ENCODE measurements at regions not wholly inside any gene's neighbourhood (a gene's known extent, or its start where the extent isn't known, plus 50 kb on each side); places are given as distances from the start of the nearest gene placed in this dataset.

- intact Hi-C loops (cut with DNase I; ENCODE audit: low total_unique reads) (no loop called here), in situ Hi-C loops (cut with MboI; ENCODE audit: low pct_ligation_motif_present in 1 of 4, low pct_unique_long_range_greater_than_20kb in 1 of 4, low sequenced_read_pairs in 3 of 4) (no loop called here)
- H3K36me3 ChIP-seq, result no peaks in the 10 kb centered on the region
- no peak overlapping the region for H3K4me3 ChIP-seq
- H3K4me1 ChIP-seq, result no peaks in the 10 kb centered on the region
- H3K9me3 ChIP-seq, result no peaks in the 10 kb centered on the region
- no peak overlapping the region for H3K27ac ChIP-seq
- no peaks in the 10 kb centered on the region for H3K27me3 ChIP-seq
- DNase-seq, result no peak
- TF ChIP-seq EP300 (IDR thresholded peaks at IDR 0.05; ENCODE audit: low read depth), result no peak
- TF ChIP-seq, protein P1, sequence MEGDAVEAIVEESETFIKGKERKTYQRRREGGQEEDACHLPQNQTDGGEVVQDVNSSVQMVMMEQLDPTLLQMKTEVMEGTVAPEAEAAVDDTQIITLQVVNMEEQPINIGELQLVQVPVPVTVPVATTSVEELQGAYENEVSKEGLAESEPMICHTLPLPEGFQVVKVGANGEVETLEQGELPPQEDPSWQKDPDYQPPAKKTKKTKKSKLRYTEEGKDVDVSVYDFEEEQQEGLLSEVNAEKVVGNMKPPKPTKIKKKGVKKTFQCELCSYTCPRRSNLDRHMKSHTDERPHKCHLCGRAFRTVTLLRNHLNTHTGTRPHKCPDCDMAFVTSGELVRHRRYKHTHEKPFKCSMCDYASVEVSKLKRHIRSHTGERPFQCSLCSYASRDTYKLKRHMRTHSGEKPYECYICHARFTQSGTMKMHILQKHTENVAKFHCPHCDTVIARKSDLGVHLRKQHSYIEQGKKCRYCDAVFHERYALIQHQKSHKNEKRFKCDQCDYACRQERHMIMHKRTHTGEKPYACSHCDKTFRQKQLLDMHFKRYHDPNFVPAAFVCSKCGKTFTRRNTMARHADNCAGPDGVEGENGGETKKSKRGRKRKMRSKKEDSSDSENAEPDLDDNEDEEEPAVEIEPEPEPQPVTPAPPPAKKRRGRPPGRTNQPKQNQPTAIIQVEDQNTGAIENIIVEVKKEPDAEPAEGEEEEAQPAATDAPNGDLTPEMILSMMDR (IDR thresholded peaks at IDR 0.05), result no peak
- no peak for TF ChIP-seq POLR2AphosphoS5 (IDR thresholded peaks at IDR 0.05)
- no peak for TF ChIP-seq POLR2A (IDR thresholded peaks at IDR 0.05)
Measured at GRCh38 chr5:89350684-89351083, 467.7 kb upstream of the MEF2C start.

DNA sequence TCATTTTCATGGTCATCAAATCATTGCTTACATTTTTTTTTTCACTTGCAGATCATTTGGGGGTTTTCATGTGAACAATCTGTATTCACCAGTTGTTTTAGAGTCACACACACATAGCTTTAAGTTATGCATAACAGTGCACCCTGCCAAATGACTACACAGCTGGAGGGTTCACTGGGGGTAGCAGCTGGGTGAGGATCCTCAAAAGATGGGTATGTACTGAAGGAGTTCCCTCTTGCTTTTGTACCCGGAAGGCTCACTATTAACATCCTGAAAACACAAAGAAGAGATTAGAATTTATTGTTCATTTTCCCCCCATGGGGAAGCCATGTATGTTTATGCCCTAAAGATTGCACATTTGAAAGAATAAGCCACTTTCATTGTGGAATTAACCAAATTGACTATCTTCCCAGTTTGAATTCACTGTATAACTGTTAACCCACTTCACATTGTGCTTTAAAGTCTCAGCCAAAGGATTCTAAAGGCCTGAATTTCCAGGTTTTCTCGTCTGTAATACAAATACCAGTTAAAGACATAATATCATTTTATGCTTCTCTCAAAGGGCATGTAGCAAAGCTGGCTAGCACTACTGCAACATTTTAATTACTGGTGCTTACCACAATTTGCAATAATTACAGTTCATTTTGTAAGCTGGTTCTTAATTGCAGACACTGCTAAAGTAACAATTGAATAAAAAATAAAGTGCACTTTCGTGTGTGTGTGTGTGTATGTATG is 466.4 kb upstream of the MEF2C start:
- H3K4me1 ChIP-seq, result no peaks in the 10 kb centered on the region
- in situ Hi-C loops (cut with MboI; ENCODE audit: low pct_ligation_motif_present in 1 of 4, low pct_unique_long_range_greater_than_20kb in 1 of 4, low sequenced_read_pairs in 3 of 4), result no loop called here
- H3K4me3 ChIP-seq, result no peak overlapping the region
- H3K27me3 ChIP-seq, result no peaks in the 10 kb centered on the region
- no peaks in the 10 kb centered on the region for H3K36me3 ChIP-seq
- TF ChIP-seq POLR2AphosphoS5 (IDR thresholded peaks at IDR 0.05), result no peak
- TF ChIP-seq EP300 (IDR thresholded peaks at IDR 0.05; ENCODE audit: low read depth), result no peak
- TF ChIP-seq, protein P1 (IDR thresholded peaks at IDR 0.05), result no peak
- TF ChIP-seq POLR2A (IDR thresholded peaks at IDR 0.05), result no peak
- 57 to 77% methylated on average over 3 of the region's 3 CpGs for WGBS, 2 donors (ENCODE audit: low coverage in 1 of 2)
- intact Hi-C loops (cut with DNase I; ENCODE audit: low total_unique reads), result no loop called here
- no peaks in the 10 kb centered on the region for H3K9me3 ChIP-seq
- no peak overlapping the region for H3K27ac ChIP-seq
- no peak for DNase-seq

DNA sequence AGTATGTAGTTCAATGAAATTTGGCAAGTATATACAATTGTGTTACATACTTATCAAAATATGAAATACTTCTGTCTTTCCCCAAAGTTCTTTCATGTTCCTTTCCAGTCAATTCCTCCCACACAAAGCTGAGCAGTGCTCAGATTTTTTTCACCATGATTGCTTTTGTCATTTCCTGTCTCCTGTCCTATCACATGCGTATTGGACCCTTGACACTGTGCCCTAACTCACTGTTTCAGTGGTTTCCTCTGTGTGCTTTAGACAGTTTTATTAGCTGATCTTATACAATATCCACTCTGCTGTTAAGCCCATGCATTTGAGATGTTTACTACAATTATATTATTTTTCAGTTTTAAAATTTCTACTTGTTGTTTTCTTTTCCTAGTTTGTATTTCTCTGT is 463.6 kb upstream of the MEF2C start:
- in situ Hi-C loops (cut with MboI; ENCODE audit: low pct_ligation_motif_present in 1 of 4, low pct_unique_long_range_greater_than_20kb in 1 of 4, low sequenced_read_pairs in 3 of 4), result no loop called here
- Histone ChIP-seq H3K27ac (no peak overlapping the region), H3K36me3 (no peaks in the 10 kb centered on the region), H3K4me1 (peaks cover 0 to 9% (median 0%) of the 10 kb centered on the region in 4 donors), H3K27me3 (no peaks in the 10 kb centered on the region), H3K9me3 (no peaks in the 10 kb centered on the region), H3K4me3 (no peak overlapping the region)
- TF ChIP-seq, protein P1 (IDR thresholded peaks at IDR 0.05), result no peak
- TF ChIP-seq POLR2A (IDR thresholded peaks at IDR 0.05), result no peak
- intact Hi-C loops (cut with DNase I; ENCODE audit: low total_unique reads), result no loop called here
- 63 to 71% methylated on average over 1 of the region's 1 CpG for WGBS, 2 donors (ENCODE audit: low coverage in 1 of 2)
- no peak for DNase-seq

DNA sequence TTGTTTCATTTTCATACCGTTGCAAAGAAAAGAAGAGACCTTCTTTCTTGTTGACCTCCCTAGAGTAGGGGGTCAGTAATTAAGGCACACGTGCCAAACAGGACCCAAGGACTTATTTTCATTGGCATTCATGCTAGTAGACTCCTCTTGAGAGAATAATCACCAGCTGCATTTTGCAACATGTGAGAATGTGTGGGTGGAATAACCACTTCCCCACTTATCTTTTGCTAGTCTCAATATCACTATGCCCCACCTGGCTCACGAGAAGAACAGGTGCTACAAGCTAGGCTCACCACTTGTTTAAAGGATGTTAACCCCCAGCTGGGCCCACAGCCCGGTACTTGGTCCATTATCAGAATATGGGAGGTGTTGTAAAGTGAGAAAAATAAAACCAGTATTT is 460.7 kb upstream of the MEF2C start:
- in situ Hi-C loops (cut with MboI; ENCODE audit: low pct_ligation_motif_present in 1 of 4, low pct_unique_long_range_greater_than_20kb in 1 of 4, low sequenced_read_pairs in 3 of 4), result no loop called here
- intact Hi-C loops (cut with DNase I; ENCODE audit: low total_unique reads), result no loop called here
- peak; percentile 44 for DNase-seq
- TF ChIP-seq POLR2AphosphoS5 (IDR thresholded peaks at IDR 0.05) (no peak), EP300 (IDR thresholded peaks at IDR 0.05; ENCODE audit: low read depth) (no peak), POLR2A (IDR thresholded peaks at IDR 0.05) (no peak)
- TF ChIP-seq, protein P1 (IDR thresholded peaks at IDR 0.05), result no peak
- no peaks in the 10 kb centered on the region for H3K36me3 ChIP-seq
- no peak overlapping the region for H3K27ac ChIP-seq
- H3K4me3 ChIP-seq, result no peak overlapping the region
- no peaks in the 10 kb centered on the region for H3K27me3 ChIP-seq
- H3K4me1 ChIP-seq, result peaks cover 0 to 9% (median 0%) of the 10 kb centered on the region in 4 donors
- 19 to 20% methylated on average over 4 of the region's 4 CpGs for WGBS, 2 donors (ENCODE audit: low coverage in 1 of 2)
- no peaks in the 10 kb centered on the region for H3K9me3 ChIP-seq
